Ovary (tissue), 3 donors: ENCODE measurements at regions not wholly inside any gene's neighbourhood (a gene's known extent, or its start where the extent isn't known, plus 50 kb on each side); places are given as distances from the start of the nearest gene placed in this dataset.

Experiments
- CTCF ChIP-seq, 3 donors: fragments of 450-650 bp in 2 of 3; fragments of 200-600 bp in 1 of 3; IDR thresholded peaks; one replicate each; pipeline versions ENCODE4 v1.5.1 to v1.8.0; 2016 to 2022; ENCODE audit warnings: antibody characterized with exemption in 3 of 3, mild to moderate bottlenecking in 1 of 3
- EP300 ChIP-seq: sonication (generic); formaldehyde crosslinking; IDR thresholded peaks from one replicate; pipeline ENCODE4 v1.6.1; 2017; ENCODE audit warnings: antibody characterized with exemption
- donor health status: DM: no; HTN: no; CAD: no.

DNA sequence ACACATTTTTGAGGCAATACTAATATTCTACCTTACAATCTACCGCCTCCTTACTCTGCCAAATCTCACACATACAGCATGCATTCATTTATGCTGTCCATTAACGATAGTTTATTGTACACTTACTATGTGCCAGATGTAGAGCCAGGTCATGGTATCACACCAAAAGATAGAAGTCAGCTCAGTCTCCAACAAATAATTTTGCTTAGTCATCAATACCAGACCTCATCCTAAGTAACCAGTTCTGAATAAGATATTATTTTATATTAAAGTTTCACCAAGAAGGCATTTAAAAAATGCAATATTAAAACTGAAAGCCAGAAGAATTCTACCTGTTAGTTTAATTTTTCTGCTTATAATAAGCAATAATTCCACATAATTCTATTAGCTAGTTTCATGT is 60.6 kb upstream of the TTC29 start:
- TF ChIP-seq EP300: no peak
- TF ChIP-seq CTCF (IDR thresholded peaks at IDR 0.05): no peak
